SK-N-SH (cell line): ENCODE measurements at regions not wholly inside any gene's neighbourhood (a gene's known extent, or its start where the extent isn't known, plus 50 kb on each side); places are given as distances from the start of the nearest gene placed in this dataset.
"Not testable (repeated sequence)": the region's sequence is repeated elsewhere in the genome, so short reads cannot be mapped to it uniquely, and the experiment has no call there.

ENCODE experiments used
- CTCF ChIA-PET: fragments of 300-600, 350-600 bp; formaldehyde crosslinking; extraction: SDS; loops from one replicate; lab custom pipeline; 2021; lab: Yijun Ruan, JAX
- POLR2A ChIA-PET: fragments of 350-600 bp; sonication (Branson Sonifier 250); formaldehyde crosslinking; extraction: SDS; loops from one replicate; lab custom pipeline; 2020; ENCODE audit warnings: antibody characterized with exemption, inconsistent platforms; lab: Yijun Ruan, JAX
- DNase-seq: peaks from one replicate; pipeline ENCODE4 v3.0.0; 2012
- H2AFZ ChIP-seq: fragments of 200-600 bp; sonication (generic); 2 replicates; pipeline ENCODE4 v1.8.1; 2016; ENCODE audit warnings: antibody characterized with exemption, mild to moderate bottlenecking, low read depth
- H3F3A ChIP-seq: fragments of 200-600 bp; sonication (generic); replicated peaks from 2 replicates; pipeline ENCODE3; 2016; ENCODE audit warnings: antibody characterized with exemption, mild to moderate bottlenecking; ENCODE audit not compliant: insufficient read depth
- H3K27ac ChIP-seq, 2 experiments: fragments of 200-500 bp in 1 of 2; fragments of 200-600 bp in 1 of 2; sonication (Bioruptor generic) in 1 of 2; sonication (generic), shearing (Covaris generic) in 1 of 2; 2 replicates each; pipeline versions ENCODE4 v1.5.1 to v1.6.1; 2014 to 2016; ENCODE audit warnings: low read depth in 2 of 2, inconsistent platforms in 1 of 2, low read length in 1 of 2, mild to moderate bottlenecking in 1 of 2, mixed read lengths in 1 of 2
- H3K27me3 ChIP-seq: fragments of 200-600 bp; sonication (generic), shearing (Covaris generic); 2 replicates; pipeline ENCODE4 v1.6.1; 2016; ENCODE audit warnings: mixed run types; ENCODE audit not compliant: insufficient read depth
- H3K36me3 ChIP-seq, 2 experiments: fragments of 200-500 bp in 1 of 2; fragments of 200-600 bp in 1 of 2; sonication (Bioruptor generic) in 1 of 2; sonication (generic) in 1 of 2; replicated peaks in 1 of 2; 2 replicates each; pipeline versions ENCODE3 to v1.5.1; 2014 to 2016; ENCODE audit warnings: low read length in 1 of 2, mild to moderate bottlenecking in 1 of 2; ENCODE audit not compliant: insufficient read depth in 2 of 2, control insufficient read depth in 1 of 2
- H3K4me1 ChIP-seq, 2 experiments: fragments of 200-500 bp in 1 of 2; fragments of 200-600 bp in 1 of 2; sonication (Bioruptor generic) in 1 of 2; sonication (generic), shearing (Covaris generic) in 1 of 2; 2 replicates each; pipeline versions ENCODE4 v1.5.1 to v1.6.1; 2014 to 2016; ENCODE audit warnings: low read depth in 1 of 2, low read length in 1 of 2, mixed run types in 1 of 2; ENCODE audit not compliant: insufficient read depth in 2 of 2, control insufficient read depth in 1 of 2
- H3K4me2 ChIP-seq: fragments of 200-600 bp; sonication (generic), shearing (Covaris generic); 2 replicates; pipeline ENCODE4 v1.6.1; 2017; ENCODE audit warnings: mixed run types
- H3K4me3 ChIP-seq, 2 experiments: fragments of 200-500 bp in 1 of 2; fragments of 200-600 bp in 1 of 2; sonication (Bioruptor generic) in 1 of 2; sonication (generic), shearing (Covaris generic) in 1 of 2; 2 replicates each; pipeline versions ENCODE4 v1.5.1 to v1.8.1; 2014 to 2016; ENCODE audit warnings: low read depth in 2 of 2, inconsistent platforms in 1 of 2, low read length in 1 of 2, mild to moderate bottlenecking in 1 of 2, mixed read lengths in 1 of 2, moderate library complexity in 1 of 2
- H3K79me2 ChIP-seq: fragments of 200-600 bp; sonication (generic); 2 replicates; pipeline ENCODE4 v1.8.1; 2017; ENCODE audit warnings: mild to moderate bottlenecking; ENCODE audit not compliant: insufficient read depth
- H3K9ac ChIP-seq: fragments of 200-600 bp; sonication (generic); 2 replicates; pipeline ENCODE4 v1.6.1; 2017; ENCODE audit warnings: mixed run types
- H3K9me2 ChIP-seq: fragments of 200-600 bp; sonication (generic); 2 replicates; pipeline ENCODE4 v1.6.1; 2017; ENCODE audit warnings: mixed run types
- H3K9me3 ChIP-seq: fragments of 200-600 bp; sonication (generic); 2 replicates; pipeline ENCODE4 v1.6.1; 2017; ENCODE audit warnings: mixed run types, mild to moderate bottlenecking, moderate library complexity
- H4K20me1 ChIP-seq: fragments of 200-600 bp; sonication (generic); 2 replicates; pipeline ENCODE4 v1.6.1; 2017; ENCODE audit warnings: mild to moderate bottlenecking, mixed run types; ENCODE audit not compliant: insufficient read depth
- FOSL2 ChIP-seq: IDR thresholded peaks from 2 replicates; pipeline ENCODE4 v1.4.0; 2012; ENCODE audit warnings: low read depth, mild to moderate bottlenecking, moderate library complexity, borderline replicate concordance
- TAF1 ChIP-seq: IDR thresholded peaks from 2 replicates; pipeline ENCODE4 v1.6.1; 2012; ENCODE audit warnings: low read depth, mild to moderate bottlenecking, low read length, moderate library complexity, borderline replicate concordance
- WGBS: methylation state at CpG from one replicate; pipeline ENCODE4 v1.1.6; 2017; ENCODE audit warnings: low lambda C conversion rate; 5-methylcytosine and 5-hydroxymethylcytosine counted together
- TF ChIP-seq, protein P1 (sequence below): IDR thresholded peaks from 2 replicates; pipeline ENCODE4 v1.4.0; 2012; ENCODE audit warnings: low read depth

DNA sequence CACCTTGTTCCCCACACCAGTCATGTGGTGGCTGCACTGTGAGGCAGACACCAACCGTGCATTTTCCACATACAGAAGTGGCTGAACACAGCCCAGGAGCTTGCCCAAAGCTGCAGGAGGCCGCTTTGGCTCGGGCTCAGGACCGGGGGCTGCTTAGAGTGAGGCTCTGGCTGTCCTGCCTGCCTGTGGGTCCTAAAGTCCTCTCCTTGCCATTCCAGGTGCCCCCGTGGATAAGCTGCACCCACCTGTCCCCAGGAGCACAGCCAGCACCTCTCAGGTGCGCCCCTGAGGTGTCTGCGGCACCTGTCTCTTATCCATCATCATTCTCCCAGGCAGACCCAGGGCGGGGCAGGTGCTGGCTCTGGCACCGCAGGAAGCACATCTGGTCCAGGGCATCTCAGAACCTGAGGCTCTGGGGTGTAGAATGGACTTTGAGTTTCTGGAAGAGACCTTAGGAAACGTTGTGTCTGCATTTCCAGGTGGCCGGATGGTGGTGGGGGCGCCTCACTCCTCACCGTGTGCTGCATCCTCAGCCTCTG, 180.5 kb upstream of the ZNF469 start (continued):
- TF ChIP-seq TAF1 (no peak), FOSL2 (no peak)
- TF ChIP-seq, protein P1, sequence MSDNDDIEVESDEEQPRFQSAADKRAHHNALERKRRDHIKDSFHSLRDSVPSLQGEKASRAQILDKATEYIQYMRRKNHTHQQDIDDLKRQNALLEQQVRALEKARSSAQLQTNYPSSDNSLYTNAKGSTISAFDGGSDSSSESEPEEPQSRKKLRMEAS, result no peak

DNA sequence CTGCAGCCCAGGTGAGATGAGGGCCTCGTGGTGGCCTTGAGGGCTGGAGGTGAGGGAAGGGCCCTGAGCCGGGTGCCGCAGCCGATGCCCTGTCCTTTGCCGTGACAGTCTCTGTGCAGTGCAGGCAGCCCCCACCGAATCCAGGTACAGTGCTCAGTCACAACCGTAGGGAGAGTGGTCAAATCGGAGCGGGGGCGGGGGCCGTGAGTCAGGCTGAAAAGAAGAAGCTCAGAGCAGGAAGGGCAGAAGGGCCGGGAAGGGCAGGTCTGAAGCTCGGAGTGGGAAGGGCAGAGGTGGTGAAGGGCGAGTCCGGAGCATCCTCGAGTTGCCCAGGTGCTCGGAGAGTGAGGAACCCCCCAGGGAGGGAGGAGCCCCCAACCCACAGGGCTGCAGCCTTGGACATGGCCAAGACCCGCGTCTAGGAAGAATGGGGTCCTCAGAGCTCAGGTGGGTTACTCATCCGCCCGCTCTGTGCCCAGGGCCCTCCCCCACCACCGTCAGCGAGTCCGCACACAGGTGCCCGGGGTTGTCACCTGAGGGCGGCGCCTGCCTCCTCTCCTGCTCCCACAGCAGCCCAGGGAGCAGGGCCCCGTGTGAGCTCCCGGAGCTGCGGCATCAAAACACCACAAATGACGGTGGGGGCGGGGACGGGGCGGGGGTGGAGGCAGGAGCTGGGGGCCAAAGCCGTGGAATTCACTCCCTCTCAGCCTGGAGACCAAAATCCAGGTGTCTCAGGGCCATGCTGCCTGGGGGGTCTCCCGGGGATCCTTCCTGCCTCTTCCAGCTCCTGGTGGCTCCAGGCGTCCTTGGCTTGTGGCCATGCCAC, 179.7 kb upstream of the ZNF469 start:
- H3K27ac ChIP-seq, H3K9ac ChIP-seq, H3K4me3 ChIP-seq, DNase-seq, H3K27me3 ChIP-seq, H3K36me3 ChIP-seq, CTCF ChIA-PET, H3K4me1 ChIP-seq, H3K4me2 ChIP-seq, H2AFZ ChIP-seq, H3K79me2 ChIP-seq, POLR2A ChIA-PET, H4K20me1 ChIP-seq, H3K9me3 ChIP-seq, H3K9me2 ChIP-seq, H3F3A ChIP-seq: not testable (repeated sequence)
- 85% methylated on average over 20 of the region's 37 CpGs for WGBS

- H3K9me2 ChIP-seq, H3K9me3 ChIP-seq, H3F3A ChIP-seq, H3K4me2 ChIP-seq, H3K9ac ChIP-seq, H4K20me1 ChIP-seq, H3K4me3 ChIP-seq, POLR2A ChIA-PET, H3K27ac ChIP-seq, H3K79me2 ChIP-seq, H2AFZ ChIP-seq, H3K4me1 ChIP-seq, H3K27me3 ChIP-seq, H3K36me3 ChIP-seq: not testable (repeated sequence)
- 82% methylated on average over 14 of the region's 37 CpGs for WGBS
- peak; percentile 1 for DNase-seq
- CTCF ChIA-PET, result interaction anchor here (0.9 to 2.2 kb wide), 2 partner anchors 10 to 233 kb away, joined by 3 to 7 read pairs; no protein-coding TSS in a partner anchor
These were observed 178.3 kb upstream of the ZNF469 start for GRCh38 chr16:88204131-88205110.

- H3K9ac ChIP-seq, H3F3A ChIP-seq, H3K27ac ChIP-seq, H4K20me1 ChIP-seq, H3K9me2 ChIP-seq, H2AFZ ChIP-seq, POLR2A ChIA-PET, H3K79me2 ChIP-seq, H3K36me3 ChIP-seq, H3K4me3 ChIP-seq, H3K4me2 ChIP-seq, H3K9me3 ChIP-seq, H3K4me1 ChIP-seq, H3K27me3 ChIP-seq, DNase-seq: not testable (repeated sequence)
- CTCF ChIA-PET, result interaction anchor here (0.9 to 2.2 kb wide), 2 partner anchors 11 to 232 kb away, joined by 3 to 7 read pairs; no protein-coding TSS in a partner anchor
- 86% methylated on average over 17 of the region's 17 CpGs for WGBS
These were observed 177.3 kb upstream of the ZNF469 start for GRCh38 chr16:88205482-88205881.

- H3K4me1 ChIP-seq, H3K9me3 ChIP-seq, H4K20me1 ChIP-seq, H3K9me2 ChIP-seq, H3K27me3 ChIP-seq, DNase-seq, H3K9ac ChIP-seq, H3F3A ChIP-seq, POLR2A ChIA-PET, H3K79me2 ChIP-seq, H3K36me3 ChIP-seq, H3K4me2 ChIP-seq, H2AFZ ChIP-seq, H3K4me3 ChIP-seq, H3K27ac ChIP-seq: not testable (repeated sequence)
- 75% methylated on average over 8 of the region's 16 CpGs for WGBS
- CTCF ChIA-PET, result interaction anchor here (2.2 kb wide), 1 partner anchor 11 kb away, joined by 7 read pairs; no protein-coding TSS in a partner anchor
These were observed 176.8 kb upstream of the ZNF469 start for GRCh38 chr16:88206006-88206405.

GRCh38 chr16:88206516-88206915, 176.2 kb upstream of the ZNF469 start:
- WGBS, result 85% methylated on average over 17 of the region's 22 CpGs
- DNase-seq, CTCF ChIA-PET, H3K36me3 ChIP-seq, H3K27me3 ChIP-seq, H3K4me1 ChIP-seq, H3K4me2 ChIP-seq, H3F3A ChIP-seq, H3K79me2 ChIP-seq, H3K9me3 ChIP-seq, POLR2A ChIA-PET, H3K9me2 ChIP-seq, H3K27ac ChIP-seq, H3K4me3 ChIP-seq, H2AFZ ChIP-seq, H3K9ac ChIP-seq, H4K20me1 ChIP-seq: not testable (repeated sequence)
